Neural progenitor cell (in vitro differentiated cells): ENCODE measurements at regions not wholly inside any gene's neighbourhood (a gene's known extent, or its start where the extent isn't known, plus 50 kb on each side); places are given as distances from the start of the nearest gene placed in this dataset.

Experiments used
- DNase-seq: peaks from one replicate; pipeline ENCODE4 v3.0.0-alpha.2; 2016; ENCODE audit warnings: low spot score
- H2AFZ ChIP-seq: fragments of 200-600 bp; sonication (generic); replicated peaks from 2 replicates; pipeline ENCODE4 v1.6.1; 2016; ENCODE audit warnings: antibody characterized with exemption
- H3F3A ChIP-seq: fragments of 200-600 bp; sonication (generic); 2 replicates; pipeline ENCODE4 v1.6.1; 2016; ENCODE audit warnings: antibody characterized with exemption, low read depth
- H3K27ac ChIP-seq: fragments of 200-600 bp; sonication (generic); 2 replicates; pipeline ENCODE4 v1.5.1; 2016; ENCODE audit warnings: mild to moderate bottlenecking
- H3K27me3 ChIP-seq: fragments of 200-600 bp; sonication (generic); 2 replicates; pipeline ENCODE4 v1.6.1; 2016; ENCODE audit warnings: mild to moderate bottlenecking, moderate library complexity
- H3K36me3 ChIP-seq: fragments of 200-600 bp; sonication (generic); 2 replicates; pipeline ENCODE4 v1.5.1; 2016
- H3K4me1 ChIP-seq: fragments of 200-600 bp; sonication (generic); 2 replicates; pipeline ENCODE4 v1.6.1; 2016; ENCODE audit warnings: mixed run types
- H3K4me2 ChIP-seq: fragments of 200-600 bp; sonication (generic); 2 replicates; pipeline ENCODE4 v1.6.1; 2016
- H3K4me3 ChIP-seq: fragments of 200-600 bp; sonication (generic); 2 replicates; pipeline ENCODE4 v1.5.1; 2016
- H3K79me2 ChIP-seq: fragments of 200-600 bp; sonication (generic); 2 replicates; pipeline ENCODE4 v1.6.1; 2016; ENCODE audit warnings: low read depth
- H3K9ac ChIP-seq: fragments of 200-600 bp; sonication (generic); 2 replicates; pipeline ENCODE4 v1.6.1; 2016
- H3K9me3 ChIP-seq: fragments of 200-600 bp; sonication (generic); 2 replicates; pipeline ENCODE4 v1.5.1; 2016; ENCODE audit warnings: low read depth
- H4K20me1 ChIP-seq: fragments of 200-600 bp; sonication (generic); 2 replicates; pipeline ENCODE4 v1.6.1; 2016; ENCODE audit warnings: low read depth
- H3K27ac Mint-ChIP-seq: 3 replicates; pipeline ENCODE4 v1.8.0; 2021; ENCODE audit warnings: mixed read lengths
- H3K27me3 Mint-ChIP-seq: 2 replicates; pipeline ENCODE4 v1.8.0; 2022; ENCODE audit warnings: low read depth, mild to moderate bottlenecking, inconsistent platforms, moderate library complexity, mixed read lengths; ENCODE audit not compliant: insufficient read depth
- H3K36me3 Mint-ChIP-seq: 3 replicates; pipeline ENCODE4 v1.8.0; 2021; ENCODE audit warnings: mixed read lengths
- H3K4me1 Mint-ChIP-seq: 3 replicates; pipeline ENCODE4 v1.8.0; 2021; ENCODE audit warnings: mixed read lengths
- H3K4me3 Mint-ChIP-seq: 3 replicates; pipeline ENCODE4 v1.8.0; 2021; ENCODE audit warnings: mild to moderate bottlenecking, moderate library complexity, mixed read lengths
- H3K9me3 Mint-ChIP-seq: 3 replicates; pipeline ENCODE4 v1.8.0; 2020; ENCODE audit warnings: mixed read lengths
- CTCF ChIP-seq: fragments of 200-600 bp; sonication (generic); IDR thresholded peaks from 2 replicates; pipeline ENCODE4 v1.5.1; 2017; ENCODE audit warnings: antibody characterized with exemption, mild to moderate bottlenecking
- EZH2 ChIP-seq: fragments of 200-600 bp; sonication (generic); IDR thresholded peaks from 2 replicates; pipeline ENCODE4 v1.6.1; 2017; ENCODE audit warnings: antibody characterized with exemption, mild to moderate bottlenecking, moderate library complexity
- EZH2phosphoT487 ChIP-seq: fragments of 200-600 bp; sonication (generic); IDR thresholded peaks from 2 replicates; pipeline ENCODE4 v1.6.1; 2017; ENCODE audit warnings: antibody characterized with exemption

- Histone ChIP-seq H3K36me3 (no peaks in the 10 kb centered on the region), H3K4me2 (no peak overlapping the region), H3F3A (no peaks in the 10 kb centered on the region), H3K4me3 (no peak overlapping the region), H3K27me3 (no peaks in the 10 kb centered on the region), H3K9ac (no peak overlapping the region), H3K9me3 (no peaks in the 10 kb centered on the region), H3K27ac (no peak overlapping the region), H3K79me2 (no peaks in the 10 kb centered on the region), H4K20me1 (no peaks in the 10 kb centered on the region), H2AFZ (no peak overlapping the region), H3K4me1 (no peaks in the 10 kb centered on the region)
- H3K4me3 Mint-ChIP-seq: no peak overlapping the region
- no peaks in the 10 kb centered on the region for H3K9me3 Mint-ChIP-seq
- H3K36me3 Mint-ChIP-seq: no peaks in the 10 kb centered on the region
- H3K27ac Mint-ChIP-seq: no peak overlapping the region
- TF ChIP-seq CTCF (no peak), EZH2phosphoT487 (no peak), EZH2 (no peak)
- peaks cover 3% of the 10 kb centered on the region for H3K4me1 Mint-ChIP-seq
- H3K27me3 Mint-ChIP-seq: peaks cover 4% of the 10 kb centered on the region
- no peak for DNase-seq
Observed at GRCh38 chr2:67564626-67565025, 167.5 kb downstream of the ETAA1 start.

GRCh38 chr2:67565262-67565661 lies 168.1 kb downstream of the ETAA1 start:
- Histone ChIP-seq H4K20me1 (no peaks in the 10 kb centered on the region), H3K4me3 (no peak overlapping the region), H3K4me2 (no peak overlapping the region), H3K79me2 (no peaks in the 10 kb centered on the region), H3K36me3 (no peaks in the 10 kb centered on the region), H3K9me3 (no peaks in the 10 kb centered on the region), H3K27me3 (no peaks in the 10 kb centered on the region), H3K9ac (no peak overlapping the region), H2AFZ (no peak overlapping the region), H3F3A (no peaks in the 10 kb centered on the region), H3K27ac (no peak overlapping the region), H3K4me1 (no peaks in the 10 kb centered on the region)
- peaks cover 4% of the 10 kb centered on the region for H3K27me3 Mint-ChIP-seq
- no peak for DNase-seq
- H3K36me3 Mint-ChIP-seq: no peaks in the 10 kb centered on the region
- TF ChIP-seq EZH2phosphoT487 (no peak), EZH2 (no peak), CTCF (no peak)
- H3K4me1 Mint-ChIP-seq: peaks cover 3% of the 10 kb centered on the region
- no peak overlapping the region for H3K4me3 Mint-ChIP-seq
- no peaks in the 10 kb centered on the region for H3K9me3 Mint-ChIP-seq
- H3K27ac Mint-ChIP-seq: no peak overlapping the region

- no peaks in the 10 kb centered on the region for H3K9me3 Mint-ChIP-seq
- Histone ChIP-seq H3K36me3 (no peaks in the 10 kb centered on the region), H3K4me3 (no peak overlapping the region), H3K27ac (no peak overlapping the region), H3K4me2 (no peak overlapping the region), H3K79me2 (no peaks in the 10 kb centered on the region), H3K27me3 (no peaks in the 10 kb centered on the region), H3K4me1 (no peaks in the 10 kb centered on the region), H3F3A (no peaks in the 10 kb centered on the region), H2AFZ (no peak overlapping the region), H4K20me1 (no peaks in the 10 kb centered on the region), H3K9ac (no peak overlapping the region), H3K9me3 (no peaks in the 10 kb centered on the region)
- H3K27me3 Mint-ChIP-seq: peaks cover 4% of the 10 kb centered on the region
- no peak for TF ChIP-seq EZH2phosphoT487
- no peak for TF ChIP-seq CTCF
- no peak for TF ChIP-seq EZH2
- no peak overlapping the region for H3K4me3 Mint-ChIP-seq
- peaks cover 3% of the 10 kb centered on the region for H3K4me1 Mint-ChIP-seq
- no peak for DNase-seq
- no peak overlapping the region for H3K27ac Mint-ChIP-seq
- no peaks in the 10 kb centered on the region for H3K36me3 Mint-ChIP-seq
Observed at GRCh38 chr2:67565761-67566160, 168.6 kb downstream of the ETAA1 start.

- Histone ChIP-seq H3K4me2 (no peak overlapping the region), H3K9me3 (no peaks in the 10 kb centered on the region), H3K27ac (no peak overlapping the region), H3K79me2 (no peaks in the 10 kb centered on the region), H4K20me1 (no peaks in the 10 kb centered on the region), H3K27me3 (no peaks in the 10 kb centered on the region), H3K9ac (no peak overlapping the region), H2AFZ (no peak overlapping the region), H3K36me3 (no peaks in the 10 kb centered on the region), H3K4me3 (no peak overlapping the region), H3K4me1 (no peaks in the 10 kb centered on the region), H3F3A (no peaks in the 10 kb centered on the region)
- H3K27me3 Mint-ChIP-seq: peaks cover 4% of the 10 kb centered on the region
- peaks cover 3% of the 10 kb centered on the region for H3K4me1 Mint-ChIP-seq
- no peak overlapping the region for H3K4me3 Mint-ChIP-seq
- no peak for TF ChIP-seq EZH2phosphoT487
- TF ChIP-seq CTCF: no peak
- no peak for TF ChIP-seq EZH2
- H3K27ac Mint-ChIP-seq: no peak overlapping the region
- DNase-seq: no peak
- no peaks in the 10 kb centered on the region for H3K36me3 Mint-ChIP-seq
- no peaks in the 10 kb centered on the region for H3K9me3 Mint-ChIP-seq
Observed at GRCh38 chr2:67566285-67566684, 169.2 kb downstream of the ETAA1 start.
